ENCODE measurements at regions not wholly inside any gene's neighbourhood (a gene's known extent, or its start where the extent isn't known, plus 50 kb on each side); places are given as distances from the start of the nearest gene placed in this dataset.

- Histone ChIP-seq H3K4me1 (peaks cover 9% of the 10 kb centered on the region), H3K4me3 (no peak overlapping the region), H3K27ac (no peak overlapping the region), H3K36me3 (no peaks in the 10 kb centered on the region), H3K27me3 (peaks cover 6% of the 10 kb centered on the region; the same call in 1 of the 2 replicates), H3K9me3 (replicated peaks) (no peaks in the 10 kb centered on the region)
- DNase-seq = no peak
These were observed 187.0 kb upstream of the RPL38 start for GRCh38 chr17:74016461-74016860.

- Histone ChIP-seq H3K9me3 (replicated peaks) (no peaks in the 10 kb centered on the region), H3K27me3 (peaks cover 4% of the 10 kb centered on the region; the same call in 1 of the 2 replicates)
These were observed 186.0 kb upstream of the RPL38 start for GRCh38 chr17:74017466-74017865.

GRCh38 chr17:74018115-74018514, 185.4 kb upstream of the RPL38 start:
- Histone ChIP-seq H3K27me3 (peaks cover 4% of the 10 kb centered on the region; the same call in 1 of the 2 replicates), H3K27ac (no peak overlapping the region), H3K4me3 (no peak overlapping the region), H3K36me3 (no peaks in the 10 kb centered on the region), H3K4me1 (no peaks in the 10 kb centered on the region), H3K9me3 (replicated peaks) (no peaks in the 10 kb centered on the region)
- DNase-seq = no peak

More at GRCh38 chr17:74017466-74017865, 186.0 kb upstream of the RPL38 start:
- Histone ChIP-seq H3K36me3 (no peaks in the 10 kb centered on the region), H3K4me3 (no peak overlapping the region), H3K27ac (no peak overlapping the region), H3K4me1 (peaks cover 2% of the 10 kb centered on the region)
- DNase-seq = no peak

- Histone ChIP-seq H3K36me3 (no peaks in the 10 kb centered on the region), H3K27ac (no peak overlapping the region), H3K9me3 (replicated peaks) (no peaks in the 10 kb centered on the region), H3K4me3 (no peak overlapping the region), H3K4me1 (peaks cover 3% of the 10 kb centered on the region), H3K27me3 (peaks cover 4% of the 10 kb centered on the region; the same call in 1 of the 2 replicates)
- DNase-seq = no peak
These were observed 184.2 kb upstream of the RPL38 start for GRCh38 chr17:74019271-74019670.

- Histone ChIP-seq H3K27ac (no peak overlapping the region), H3K36me3 (no peaks in the 10 kb centered on the region), H3K27me3 (peaks cover 4% of the 10 kb centered on the region; the same call in 1 of the 2 replicates), H3K4me3 (no peak overlapping the region), H3K9me3 (replicated peaks) (no peaks in the 10 kb centered on the region), H3K4me1 (peaks cover 9% of the 10 kb centered on the region)
- DNase-seq = no peak
These were observed 183.6 kb upstream of the RPL38 start for GRCh38 chr17:74019860-74020259.

- Histone ChIP-seq H3K9me3 (replicated peaks) (no peaks in the 10 kb centered on the region), H3K4me1 (peaks cover 10% of the 10 kb centered on the region), H3K27me3 (no peaks in the 10 kb centered on the region; the same call in 1 of the 2 replicates), H3K27ac (no peak overlapping the region), H3K4me3 (no peak overlapping the region), H3K36me3 (no peaks in the 10 kb centered on the region)
- no peak for DNase-seq
These were observed 183.0 kb upstream of the RPL38 start for GRCh38 chr17:74020522-74020921.

- H3K27me3 ChIP-seq = no peaks in the 10 kb centered on the region
- peak overlapping the region; percentile 51 for H3K27ac ChIP-seq
These were observed 178.5 kb upstream of the RPL38 start for GRCh38 chr17:74024871-74025531.

GRCh38 chr17:74027444-74027843, 176.0 kb upstream of the RPL38 start:
- Histone ChIP-seq H3K27ac (no peak overlapping the region), H3K36me3 (no peaks in the 10 kb centered on the region), H3K4me3 (no peak overlapping the region), H3K9me3 (replicated peaks) (no peaks in the 10 kb centered on the region), H3K27me3 (0 out of 2 replicates have a peak, but pooled peaks cover 4% of the 10 kb centered on the region), H3K4me1 (peaks cover 21% of the 10 kb centered on the region)
- peak in 1 of 2 experiments; percentile 52 for DNase-seq

More at GRCh38 chr17:74024871-74025531, 178.5 kb upstream of the RPL38 start:
- DNase-seq = peak; percentile 79 to 83
- Histone ChIP-seq H3K4me3 (no peak overlapping the region), H3K9me3 (replicated peaks) (no peaks in the 10 kb centered on the region), H3K4me1 (peaks cover 21% of the 10 kb centered on the region), H3K36me3 (no peaks in the 10 kb centered on the region)

GRCh38 chr17:74028354-74029116, 174.9 kb upstream of the RPL38 start:
- H3K4me3 ChIP-seq = no peak overlapping the region
- no peak overlapping the region for H3K27ac ChIP-seq
- DNase-seq = no peak
- H3K27me3 ChIP-seq = peaks cover 11% of the 10 kb centered on the region; the same call in 1 of the 2 replicates
- H3K36me3 ChIP-seq = no peaks in the 10 kb centered on the region
- H3K4me1 ChIP-seq = peaks cover 21% of the 10 kb centered on the region
- no peaks in the 10 kb centered on the region for H3K9me3 ChIP-seq (replicated peaks)

- no peaks in the 10 kb centered on the region for H3K36me3 ChIP-seq
- DNase-seq = no peak
- H3K9me3 ChIP-seq (replicated peaks) = no peaks in the 10 kb centered on the region
- peaks cover 8% of the 10 kb centered on the region for H3K4me1 ChIP-seq
- no peak overlapping the region for H3K27ac ChIP-seq
- H3K27me3 ChIP-seq = peaks cover 39% of the 10 kb centered on the region
- H3K4me3 ChIP-seq = no peak overlapping the region
These were observed 172.0 kb upstream of the RPL38 start for GRCh38 chr17:74031316-74032090.

- no peaks in the 10 kb centered on the region for H3K9me3 ChIP-seq (replicated peaks)
These were observed 171.3 kb upstream of the RPL38 start for GRCh38 chr17:74032222-74032621.

GRCh38 chr17:74037320-74037719, 166.2 kb upstream of the RPL38 start:
- Histone ChIP-seq H3K4me3 (no peak overlapping the region), H3K4me1 (no peaks in the 10 kb centered on the region), H3K27me3 (peaks cover 68% of the 10 kb centered on the region), H3K36me3 (no peaks in the 10 kb centered on the region), H3K9me3 (replicated peaks) (no peaks in the 10 kb centered on the region), H3K27ac (no peak overlapping the region)
- DNase-seq = peak in 1 of 2 experiments; percentile 31

More at GRCh38 chr17:74032222-74032621, 171.3 kb upstream of the RPL38 start:
- no peak overlapping the region for H3K27ac ChIP-seq
- H3K4me1 ChIP-seq = peaks cover 4% of the 10 kb centered on the region
- no peak overlapping the region for H3K4me3 ChIP-seq
- DNase-seq = no peak
- no peaks in the 10 kb centered on the region for H3K36me3 ChIP-seq
- peaks cover 42% of the 10 kb centered on the region for H3K27me3 ChIP-seq

GRCh38 chr17:74040291-74040690, 163.2 kb upstream of the RPL38 start:
- Histone ChIP-seq H3K27me3 (peaks cover 46% of the 10 kb centered on the region), H3K4me3 (no peak overlapping the region), H3K9me3 (replicated peaks) (no peaks in the 10 kb centered on the region), H3K36me3 (no peaks in the 10 kb centered on the region), H3K4me1 (no peaks in the 10 kb centered on the region), H3K27ac (no peak overlapping the region)
- DNase-seq = no peak

- no peak overlapping the region for H3K27ac ChIP-seq
- H3K9me3 ChIP-seq (replicated peaks) = no peaks in the 10 kb centered on the region
- H3K4me1 ChIP-seq = no peaks in the 10 kb centered on the region
- H3K27me3 ChIP-seq = peaks cover 42% of the 10 kb centered on the region
- no peak for DNase-seq
- no peaks in the 10 kb centered on the region for H3K36me3 ChIP-seq
- no peak overlapping the region for H3K4me3 ChIP-seq
These were observed 162.7 kb upstream of the RPL38 start for GRCh38 chr17:74040729-74041128.

Data from SJCRH30 (cell line).